ENCODE measurements at regions not wholly inside any gene's neighbourhood (a gene's known extent, or its start where the extent isn't known, plus 50 kb on each side); places are given as distances from the start of the nearest gene placed in this dataset.

GRCh38 chr10:113292086-113292485 lies 260.8 kb upstream of the HABP2 start:
- H2AFZ ChIP-seq (ENCODE audit: low read depth, low read length), result no peak overlapping the region
- H3F3A ChIP-seq (ENCODE audit: insufficient read depth, low read length, poor library complexity, severe bottlenecking), result no peaks in the 10 kb centered on the region
- no peaks in the 10 kb centered on the region for H3K36me3 ChIP-seq (ENCODE audit: insufficient read depth, low read length)
- H3K9me2 ChIP-seq (ENCODE audit: insufficient read depth, low read length), result no peaks in the 10 kb centered on the region
- H3K27ac ChIP-seq (ENCODE audit: low read length), result no peak overlapping the region
- H3K79me2 ChIP-seq (replicated peaks; ENCODE audit: insufficient read depth, low read length), result no peaks in the 10 kb centered on the region
- no peaks in the 10 kb centered on the region for H3K9me3 ChIP-seq (ENCODE audit: low read length)
- H3K27me3 ChIP-seq (ENCODE audit: insufficient read depth, low read depth, low read length), result no peaks in the 10 kb centered on the region
- TF ChIP-seq MXI1 (conservative IDR thresholded peaks at IDR 0.05; ENCODE audit: poor library complexity, severe bottlenecking) (no peak), TAF1 (IDR thresholded peaks at IDR 0.05; ENCODE audit: low read depth) (no peak), CTCF (IDR thresholded peaks at IDR 0.05; ENCODE audit: poor library complexity, severe bottlenecking) (no peak), POLR2AphosphoS5 (IDR thresholded peaks at IDR 0.05) (no peak), SMC3 (conservative IDR thresholded peaks at IDR 0.05; ENCODE audit: poor library complexity) (no peak), RAD21 (conservative IDR thresholded peaks at IDR 0.05) (no peak), EZH2 (IDR thresholded peaks at IDR 0.05; ENCODE audit: borderline replicate concordance, insufficient read depth, low read length, poor library complexity, severe bottlenecking) (no peak), EP300 (conservative IDR thresholded peaks at IDR 0.05; ENCODE audit: poor library complexity, severe bottlenecking) (no peak)
- TF ChIP-seq, protein P1, sequence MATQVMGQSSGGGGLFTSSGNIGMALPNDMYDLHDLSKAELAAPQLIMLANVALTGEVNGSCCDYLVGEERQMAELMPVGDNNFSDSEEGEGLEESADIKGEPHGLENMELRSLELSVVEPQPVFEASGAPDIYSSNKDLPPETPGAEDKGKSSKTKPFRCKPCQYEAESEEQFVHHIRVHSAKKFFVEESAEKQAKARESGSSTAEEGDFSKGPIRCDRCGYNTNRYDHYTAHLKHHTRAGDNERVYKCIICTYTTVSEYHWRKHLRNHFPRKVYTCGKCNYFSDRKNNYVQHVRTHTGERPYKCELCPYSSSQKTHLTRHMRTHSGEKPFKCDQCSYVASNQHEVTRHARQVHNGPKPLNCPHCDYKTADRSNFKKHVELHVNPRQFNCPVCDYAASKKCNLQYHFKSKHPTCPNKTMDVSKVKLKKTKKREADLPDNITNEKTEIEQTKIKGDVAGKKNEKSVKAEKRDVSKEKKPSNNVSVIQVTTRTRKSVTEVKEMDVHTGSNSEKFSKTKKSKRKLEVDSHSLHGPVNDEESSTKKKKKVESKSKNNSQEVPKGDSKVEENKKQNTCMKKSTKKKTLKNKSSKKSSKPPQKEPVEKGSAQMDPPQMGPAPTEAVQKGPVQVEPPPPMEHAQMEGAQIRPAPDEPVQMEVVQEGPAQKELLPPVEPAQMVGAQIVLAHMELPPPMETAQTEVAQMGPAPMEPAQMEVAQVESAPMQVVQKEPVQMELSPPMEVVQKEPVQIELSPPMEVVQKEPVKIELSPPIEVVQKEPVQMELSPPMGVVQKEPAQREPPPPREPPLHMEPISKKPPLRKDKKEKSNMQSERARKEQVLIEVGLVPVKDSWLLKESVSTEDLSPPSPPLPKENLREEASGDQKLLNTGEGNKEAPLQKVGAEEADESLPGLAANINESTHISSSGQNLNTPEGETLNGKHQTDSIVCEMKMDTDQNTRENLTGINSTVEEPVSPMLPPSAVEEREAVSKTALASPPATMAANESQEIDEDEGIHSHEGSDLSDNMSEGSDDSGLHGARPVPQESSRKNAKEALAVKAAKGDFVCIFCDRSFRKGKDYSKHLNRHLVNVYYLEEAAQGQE (IDR thresholded peaks at IDR 0.05; ENCODE audit: borderline replicate concordance), result no peak
- no peak overlapping the region for H3K9ac ChIP-seq (ENCODE audit: low read length)
- H3K4me3 ChIP-seq (ENCODE audit: low read length), result no peak overlapping the region
- H3K4me2 ChIP-seq (ENCODE audit: low read length), result no peak overlapping the region
- H4K20me1 ChIP-seq (ENCODE audit: insufficient read depth), result no peaks in the 10 kb centered on the region

DNA sequence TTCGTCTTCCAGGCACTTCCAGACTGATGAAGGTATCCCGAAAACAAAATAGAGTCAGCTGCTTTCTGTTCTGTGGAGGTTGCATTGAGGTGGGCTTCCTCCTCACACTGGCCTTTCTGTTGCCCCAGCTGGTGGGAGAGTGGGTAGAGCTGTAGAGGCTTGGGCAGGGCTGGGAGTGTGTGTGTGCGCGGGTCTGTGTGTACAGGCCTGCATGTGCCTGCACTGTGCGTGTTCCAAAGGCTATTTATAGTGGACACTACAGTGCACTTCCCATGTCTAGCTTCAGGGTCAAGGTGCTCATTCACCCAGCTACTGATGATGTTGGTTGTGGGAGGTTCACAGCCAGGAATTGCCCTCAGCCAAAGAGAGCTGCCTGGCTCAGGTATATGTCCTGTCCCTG lies 260.1 kb upstream of the HABP2 start:
- no peak overlapping the region for H3K4me3 ChIP-seq (ENCODE audit: low read length)
- no peak overlapping the region for H3K9ac ChIP-seq (ENCODE audit: low read length)
- no peaks in the 10 kb centered on the region for H3K27me3 ChIP-seq (ENCODE audit: insufficient read depth, low read depth, low read length)
- TF ChIP-seq POLR2AphosphoS5 (IDR thresholded peaks at IDR 0.05), result no peak
- TF ChIP-seq TAF1 (IDR thresholded peaks at IDR 0.05; ENCODE audit: low read depth), result no peak
- TF ChIP-seq CTCF (IDR thresholded peaks at IDR 0.05; ENCODE audit: poor library complexity, severe bottlenecking), result no peak
- no peak for TF ChIP-seq RAD21 (conservative IDR thresholded peaks at IDR 0.05)
- no peak for TF ChIP-seq EP300 (conservative IDR thresholded peaks at IDR 0.05; ENCODE audit: poor library complexity, severe bottlenecking)
- TF ChIP-seq SMC3 (conservative IDR thresholded peaks at IDR 0.05; ENCODE audit: poor library complexity), result no peak
- TF ChIP-seq MXI1 (conservative IDR thresholded peaks at IDR 0.05; ENCODE audit: poor library complexity, severe bottlenecking), result no peak
- TF ChIP-seq, protein P1 (IDR thresholded peaks at IDR 0.05; ENCODE audit: borderline replicate concordance), result no peak
- no peak for TF ChIP-seq EZH2 (IDR thresholded peaks at IDR 0.05; ENCODE audit: borderline replicate concordance, insufficient read depth, low read length, poor library complexity, severe bottlenecking)
- no peak overlapping the region for H3K27ac ChIP-seq (ENCODE audit: low read length)
- no peaks in the 10 kb centered on the region for H3F3A ChIP-seq (ENCODE audit: insufficient read depth, low read length, poor library complexity, severe bottlenecking)
- no peaks in the 10 kb centered on the region for H3K36me3 ChIP-seq (ENCODE audit: insufficient read depth, low read length)
- no peak overlapping the region for H2AFZ ChIP-seq (ENCODE audit: low read depth, low read length)
- H3K4me2 ChIP-seq (ENCODE audit: low read length), result no peak overlapping the region
- no peaks in the 10 kb centered on the region for H3K79me2 ChIP-seq (replicated peaks; ENCODE audit: insufficient read depth, low read length)
- no peaks in the 10 kb centered on the region for H4K20me1 ChIP-seq (ENCODE audit: insufficient read depth)
- H3K9me2 ChIP-seq (ENCODE audit: insufficient read depth, low read length), result no peaks in the 10 kb centered on the region
- H3K9me3 ChIP-seq (ENCODE audit: low read length), result no peaks in the 10 kb centered on the region
